CD4-positive, alpha-beta T cell treated with Interleukin-6 at 100 ng/mL for 8 hours (primary cell): ENCODE measurements at regions not wholly inside any gene's neighbourhood (a gene's known extent, or its start where the extent isn't known, plus 50 kb on each side); places are given as distances from the start of the nearest gene placed in this dataset.
A peak's percentile ranks its signal among the peaks of the same experiment; 100 is the strongest.

Source experiments
- DNase-seq: peaks from one replicate; pipeline ENCODE4 v3.0.0-alpha.2; 2020; ENCODE audit warnings: mixed read lengths, low spot score

GRCh38 chr10:62632071-62632809, 172.3 kb upstream of the ADO start:
- peak; percentile 64 for DNase-seq

GRCh38 chr10:62633976-62634375, 170.5 kb upstream of the ADO start:
- no peak for DNase-seq

DNA sequence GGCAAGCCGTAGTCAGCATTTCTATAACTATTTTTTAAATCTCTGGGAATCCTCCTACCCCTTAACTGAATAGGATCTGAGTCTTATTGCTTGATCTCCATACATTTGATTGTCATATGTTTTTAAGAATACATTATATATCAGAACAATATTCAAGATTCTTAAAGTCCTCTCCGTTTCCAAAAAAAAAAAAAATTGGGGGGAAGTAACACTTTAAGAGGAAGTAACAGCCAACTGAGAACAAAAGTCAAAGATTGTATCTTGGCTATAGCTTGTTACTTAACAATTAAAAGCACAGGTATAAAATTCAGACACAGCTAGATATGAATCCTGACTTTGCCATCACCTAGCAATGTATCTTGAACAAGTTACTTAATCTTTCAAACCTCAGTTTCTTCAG, 169.9 kb upstream of the ADO start:
- no peak for DNase-seq

DNA sequence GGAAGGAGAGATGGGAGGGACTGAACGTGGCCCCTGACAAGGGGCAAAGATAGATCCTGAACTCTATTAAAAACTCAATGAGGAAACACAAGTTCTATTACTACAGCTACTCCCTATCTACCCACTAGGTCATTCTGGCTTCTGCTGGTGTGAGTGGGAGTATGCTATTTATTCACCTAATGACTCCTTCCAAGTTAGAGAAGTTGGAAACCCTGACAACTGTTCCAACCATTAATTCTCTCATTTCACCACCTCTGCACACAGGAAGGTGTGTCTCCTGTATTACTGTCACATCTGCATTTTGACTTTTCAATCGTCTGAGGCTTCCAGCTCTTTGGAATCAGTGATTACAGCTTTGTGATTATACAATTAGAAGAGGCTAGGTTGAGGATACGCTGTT, 169.4 kb upstream of the ADO start:
- DNase-seq: no peak

DNA sequence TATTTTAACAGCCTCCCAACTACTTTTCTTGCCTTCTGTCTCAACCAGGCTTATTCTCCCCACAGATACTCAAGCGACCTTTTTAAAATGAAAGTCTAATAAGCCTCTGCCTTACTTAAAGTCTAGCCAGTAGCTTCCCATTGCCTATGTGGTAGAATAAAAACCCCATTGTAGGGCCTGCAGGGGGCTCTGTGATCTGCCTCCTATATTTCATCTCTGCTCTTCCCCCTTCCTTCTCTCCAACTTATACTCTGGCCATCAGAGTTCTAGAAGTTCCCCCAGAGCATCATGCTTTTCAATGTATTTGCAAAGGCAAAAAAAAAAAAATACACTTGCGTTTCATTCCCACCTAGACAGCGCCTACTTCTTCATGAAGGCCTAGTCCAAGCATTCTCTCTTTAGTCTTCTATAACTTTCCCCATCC, 167.7 kb upstream of the ADO start:
- DNase-seq: peak; percentile 16

GRCh38 chr10:62637249-62638061, 167.1 kb upstream of the ADO start:
- DNase-seq: peak; percentile 72

DNA sequence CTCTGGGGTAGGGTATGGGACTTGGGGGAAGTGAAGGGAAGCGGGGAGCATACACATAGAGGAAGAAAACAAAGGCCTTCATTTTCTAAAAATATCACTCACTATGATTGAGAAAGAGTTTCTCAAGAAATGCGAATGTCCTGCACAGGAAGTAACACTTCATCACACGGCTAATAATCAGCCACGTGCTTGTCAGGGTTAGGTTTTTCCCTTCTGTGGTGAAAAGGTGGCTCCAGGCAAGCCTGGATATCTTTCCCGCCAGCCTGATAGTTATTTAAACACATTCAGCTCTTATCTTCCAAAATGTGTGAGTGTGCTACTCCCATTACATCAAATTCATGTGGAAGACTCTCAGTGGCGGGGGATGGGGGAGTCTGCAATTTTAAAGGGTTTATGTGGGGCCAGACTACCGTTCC, 166.4 kb upstream of the ADO start:
- DNase-seq: peak; percentile 11

DNA sequence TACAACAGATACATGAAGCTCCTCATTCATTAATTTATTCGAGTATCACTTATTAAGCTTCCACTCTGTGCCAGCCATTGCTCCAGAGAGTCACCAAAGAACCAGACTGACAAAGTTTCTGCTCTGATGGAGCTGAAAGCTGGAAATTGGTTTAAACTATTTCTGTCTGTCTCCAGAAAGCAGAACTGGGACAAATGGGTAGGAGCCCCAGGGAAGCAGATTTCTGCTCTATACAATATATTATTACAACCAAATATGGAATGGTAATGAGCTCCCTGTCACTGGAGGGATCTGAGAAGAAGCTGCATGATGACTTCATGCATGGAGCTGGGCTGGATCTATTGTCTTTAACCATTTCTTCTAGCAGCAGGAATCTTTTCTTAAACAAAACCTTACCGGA, 165.4 kb upstream of the ADO start:
- DNase-seq: no peak

DNA sequence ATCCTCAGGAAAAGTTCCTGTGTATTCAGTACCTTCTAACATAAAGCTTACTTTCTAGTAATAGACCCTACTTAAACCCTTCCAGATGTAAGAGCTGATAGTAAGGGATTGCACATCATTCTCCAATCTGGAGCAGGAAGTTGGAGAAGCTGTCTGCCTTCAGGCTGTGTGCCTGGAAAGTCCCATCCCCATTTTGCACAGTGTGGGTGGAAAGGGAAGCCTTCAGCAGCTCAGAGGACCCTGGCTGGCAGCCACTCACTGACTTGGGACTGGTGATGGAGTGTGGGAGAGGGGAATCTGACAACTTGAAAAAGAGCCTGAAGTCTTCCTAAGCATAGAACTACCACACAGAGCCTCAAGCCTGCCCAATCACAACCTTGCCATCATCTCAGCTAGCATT, 164.1 kb upstream of the ADO start:
- DNase-seq: no peak

DNA sequence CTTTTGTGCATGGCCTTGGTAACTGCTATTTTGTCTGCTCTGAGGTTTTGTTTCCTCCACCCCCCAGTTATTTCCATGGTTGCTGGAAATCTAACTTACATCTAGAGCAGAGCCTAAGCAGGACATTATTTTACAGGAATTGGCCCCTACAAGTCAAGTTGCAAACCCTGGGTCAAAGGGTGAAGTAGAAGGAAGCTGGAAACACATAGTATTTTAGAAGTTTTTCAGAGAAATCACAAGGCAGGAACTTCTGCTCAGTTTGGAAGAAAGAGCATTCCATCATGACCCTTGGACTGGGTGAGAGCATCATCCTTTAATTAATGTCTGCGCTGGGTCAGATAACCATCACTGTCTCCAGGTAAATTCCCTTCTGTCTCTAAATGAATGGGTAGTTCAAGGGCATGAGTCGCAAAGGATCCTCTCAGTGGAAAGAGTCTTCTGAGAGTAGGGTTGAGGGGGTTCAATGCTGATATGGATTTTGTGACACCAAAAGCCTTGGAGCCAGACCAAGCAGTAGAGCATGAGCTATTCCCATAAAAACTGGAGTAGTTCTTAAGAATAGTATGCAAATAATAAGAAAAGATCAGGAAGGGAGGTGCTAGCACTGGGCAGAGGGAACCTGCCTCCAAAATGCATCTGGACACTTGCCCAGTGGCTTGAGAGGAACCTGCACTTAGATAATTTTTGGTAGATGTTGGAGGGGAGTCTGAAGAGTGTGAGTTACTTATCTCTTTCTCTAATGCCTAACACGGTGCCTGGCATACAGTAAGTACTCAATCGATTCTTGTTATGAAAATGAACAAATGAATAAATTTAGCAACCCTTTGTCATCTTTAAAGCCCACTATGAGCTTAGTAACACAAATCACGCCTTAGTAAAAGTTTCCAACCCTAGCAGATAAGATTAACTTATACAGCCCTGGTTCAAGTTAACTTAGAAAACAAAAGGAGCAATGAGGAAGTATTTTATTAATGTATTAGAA, 160.6 kb upstream of the ADO start:
- DNase-seq: no peak

- no peak for DNase-seq
These were observed 157.0 kb upstream of the ADO start for GRCh38 chr10:62647375-62648092.

DNA sequence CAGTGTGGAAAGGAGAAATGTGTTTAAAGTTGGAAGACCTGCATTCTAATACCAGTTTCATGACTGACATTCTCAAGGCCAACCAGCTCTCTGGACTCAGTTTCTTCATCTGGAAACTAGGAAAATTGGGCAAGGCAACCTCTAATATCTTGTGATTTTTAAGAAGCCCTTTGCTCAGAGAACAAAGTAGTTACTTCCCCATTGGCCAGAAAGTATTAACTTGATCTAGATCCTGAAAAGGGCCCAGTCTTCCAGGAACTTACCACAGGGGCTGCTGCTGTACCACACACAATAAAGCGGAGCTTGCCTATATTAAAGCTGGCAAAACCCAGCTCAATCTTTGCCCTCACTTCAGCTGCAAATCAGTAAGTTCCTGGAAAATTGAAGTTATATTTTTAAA, 155.6 kb upstream of the ADO start:
- DNase-seq: no peak

GRCh38 chr10:62650411-62650810, 154.1 kb upstream of the ADO start:
- no peak for DNase-seq

DNA sequence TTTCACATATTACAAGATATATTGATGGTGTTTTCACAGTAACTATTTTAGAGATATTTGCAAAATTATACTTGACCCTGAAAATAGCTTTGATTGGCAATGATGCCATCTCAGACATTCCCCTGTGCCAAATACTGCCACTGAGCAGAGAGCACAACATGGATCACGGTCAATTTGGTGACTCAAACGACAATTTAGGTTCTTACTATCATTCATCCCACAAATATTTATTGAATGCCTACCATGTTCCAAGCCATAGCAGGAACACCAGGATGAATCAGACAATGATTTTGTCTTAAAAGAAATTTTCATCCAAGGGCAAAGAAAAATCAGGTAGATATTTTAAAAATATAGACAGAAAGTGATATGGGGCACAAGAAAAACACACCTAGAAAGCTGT, 153.2 kb upstream of the ADO start:
- no peak for DNase-seq

DNA sequence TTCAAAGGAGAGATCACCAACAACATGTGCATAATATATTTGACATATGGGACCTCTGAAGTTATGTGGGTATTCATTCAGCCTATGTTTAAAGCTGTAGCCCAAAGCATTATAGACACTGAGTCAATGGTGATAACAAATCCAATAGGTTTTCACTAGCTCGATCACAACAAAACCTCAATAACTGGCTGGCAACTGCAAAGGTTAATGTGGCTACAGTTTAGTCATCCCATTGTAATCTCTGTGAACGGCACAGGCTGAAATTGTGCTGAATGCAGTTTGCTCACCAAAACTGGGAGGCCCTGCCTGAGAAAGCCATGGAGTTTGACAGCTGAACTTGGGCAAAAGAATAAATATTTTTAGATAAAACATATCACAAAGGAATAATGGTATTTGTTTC, 152.4 kb upstream of the ADO start:
- DNase-seq: no peak

DNA sequence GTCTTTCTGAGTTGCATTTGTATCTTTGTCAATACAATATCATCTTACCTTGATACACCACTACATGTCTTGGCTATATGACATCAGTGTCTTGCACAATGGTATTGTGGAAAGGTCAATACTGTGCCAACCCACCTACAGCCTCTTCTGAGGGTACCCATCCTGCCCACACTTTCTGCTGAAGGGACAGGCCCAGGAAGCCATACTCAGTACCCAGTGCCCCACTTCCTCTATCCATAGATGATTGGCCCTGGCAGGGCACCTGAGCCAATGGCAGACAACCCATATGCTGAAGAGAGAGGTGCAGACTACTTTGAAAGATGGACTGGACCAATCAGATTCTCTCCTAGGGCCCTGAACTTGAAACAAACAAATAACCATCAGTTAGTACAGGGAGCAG, 152.0 kb upstream of the ADO start:
- DNase-seq: no peak

DNA sequence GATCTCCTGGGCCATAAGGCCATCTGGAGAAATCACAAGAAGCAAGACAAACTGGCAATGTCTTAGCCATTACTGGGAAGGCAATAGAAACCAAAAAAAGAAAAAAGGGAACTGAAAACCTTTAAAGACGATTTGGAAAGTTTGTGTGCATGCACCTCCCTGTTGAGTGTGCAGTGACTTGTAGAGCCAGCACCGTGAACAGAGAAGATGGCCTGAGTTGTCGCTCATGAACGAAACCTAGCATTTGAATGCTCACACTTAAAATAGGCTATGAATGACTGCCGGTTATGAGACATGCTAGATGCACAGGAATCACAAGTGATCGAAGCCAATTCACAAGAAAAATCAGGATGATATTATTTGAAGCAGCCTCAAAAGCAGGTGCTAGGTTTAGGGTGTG, 151.3 kb upstream of the ADO start:
- DNase-seq: no peak

DNA sequence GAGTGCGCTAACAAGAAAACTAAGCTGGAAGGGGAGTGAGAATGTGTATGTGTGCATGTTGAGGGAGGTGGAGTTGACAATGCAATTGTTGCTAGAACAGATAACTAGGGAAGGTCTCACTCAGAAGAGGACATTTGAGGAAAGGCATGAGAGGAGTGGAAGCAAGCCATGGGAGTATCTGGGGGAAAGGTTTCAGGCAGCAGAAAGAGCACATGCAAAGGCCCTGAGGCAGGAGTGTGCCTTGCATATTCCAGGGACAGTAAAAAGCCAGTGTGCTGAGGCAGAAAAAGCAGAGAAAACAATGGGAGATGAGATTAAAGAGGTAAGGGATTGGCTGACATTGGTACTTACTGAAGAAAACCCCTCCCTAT, 149.6 kb upstream of the ADO start:
- DNase-seq: no peak

DNA sequence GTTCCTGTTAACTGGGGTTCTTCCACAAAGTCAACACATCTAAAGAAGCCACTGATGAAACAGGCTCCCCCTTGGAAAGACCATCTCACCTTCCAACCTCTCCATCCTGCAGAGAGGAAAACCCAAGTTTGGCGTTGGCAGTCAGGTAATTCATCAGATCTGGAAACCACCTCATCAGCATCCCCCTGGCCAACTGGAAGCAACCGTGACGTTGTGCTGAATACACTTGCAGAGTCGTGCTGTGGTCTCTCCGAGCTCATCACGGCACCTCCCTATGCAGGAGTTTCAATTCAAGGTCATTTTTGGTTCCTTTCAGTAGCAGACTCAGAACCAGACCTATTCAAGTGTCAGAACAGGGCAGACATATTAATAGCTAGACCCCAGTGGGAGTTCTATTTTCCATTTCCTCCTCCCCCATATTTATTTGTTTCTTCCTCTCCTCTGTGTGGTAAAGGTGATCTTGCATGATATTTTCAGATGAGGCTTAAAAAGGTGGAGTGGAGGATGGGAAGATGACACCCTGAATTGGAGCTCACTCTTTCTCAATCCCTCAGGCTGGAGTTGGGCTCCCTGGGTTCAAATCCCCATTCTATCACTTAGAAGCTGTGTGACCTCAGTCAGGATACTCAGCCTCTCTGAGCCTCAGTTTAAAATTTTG, 149.1 kb upstream of the ADO start:
- DNase-seq: no peak

DNA sequence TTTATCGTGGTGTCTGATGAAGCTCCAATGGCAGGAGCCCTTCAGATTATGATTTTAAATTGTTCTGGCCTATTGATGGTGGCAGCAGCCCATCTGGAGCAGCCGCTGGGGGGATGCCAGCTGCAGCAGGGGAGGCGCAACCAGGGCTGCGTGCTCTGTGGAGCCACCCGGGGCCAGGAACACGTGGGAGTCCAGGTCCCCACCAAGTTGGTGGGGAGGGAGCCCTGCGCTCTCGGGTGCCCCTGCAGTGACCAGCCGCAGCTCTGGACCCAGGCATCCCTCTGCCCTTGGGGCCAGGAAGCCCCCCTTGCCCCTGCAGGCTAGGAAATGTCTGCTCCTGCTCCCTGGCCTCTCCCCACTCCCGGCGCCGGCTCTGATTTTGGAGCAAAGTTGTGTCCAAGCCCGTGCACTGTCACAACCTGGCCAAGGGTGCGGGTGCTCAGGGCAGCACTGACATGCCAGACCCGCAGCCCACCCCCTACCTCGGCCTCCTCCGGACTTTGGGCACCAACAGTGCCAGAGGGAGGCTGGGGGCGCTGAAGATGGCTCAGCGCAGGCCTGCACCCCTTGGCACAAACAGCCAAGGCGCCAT, 147.2 kb upstream of the ADO start:
- no peak for DNase-seq

GRCh38 chr10:62658516-62658915, 146.0 kb upstream of the ADO start:
- no peak for DNase-seq
